ENCODE measurements at regions not wholly inside any gene's neighbourhood (a gene's known extent, or its start where the extent isn't known, plus 50 kb on each side); places are given as distances from the start of the nearest gene placed in this dataset.

GRCh38 chr10:64209561-64209960 is 688.4 kb downstream of the REEP3 start:
- DNase-seq (ENCODE audit: low read depth), result peak; percentile 9

GRCh38 chr10:64210211-64210610 is 689.0 kb downstream of the REEP3 start:
- no peak for DNase-seq (ENCODE audit: low read depth)

- no peak for DNase-seq (ENCODE audit: low read depth)
Observed at GRCh38 chr10:64211466-64211865, 690.3 kb downstream of the REEP3 start.

GRCh38 chr10:64215088-64215487 is 693.9 kb downstream of the REEP3 start:
- no peak for DNase-seq (ENCODE audit: low read depth)

- DNase-seq (ENCODE audit: low read depth), result no peak
Observed at GRCh38 chr10:64219271-64220025, 698.2 kb downstream of the REEP3 start.

- DNase-seq (ENCODE audit: low read depth), result no peak
Observed at GRCh38 chr10:64234489-64234888, 713.3 kb downstream of the REEP3 start.

GRCh38 chr10:64257704-64258103 is 736.5 kb downstream of the REEP3 start:
- DNase-seq (ENCODE audit: low read depth), result no peak

- DNase-seq (ENCODE audit: low read depth), result no peak
Observed at GRCh38 chr10:64261092-64261491, 739.9 kb downstream of the REEP3 start.

GRCh38 chr10:64261676-64262075 is 740.5 kb downstream of the REEP3 start:
- DNase-seq (ENCODE audit: low read depth), result no peak

- DNase-seq (ENCODE audit: low read depth), result no peak
Observed at GRCh38 chr10:64265961-64266360, 744.8 kb downstream of the REEP3 start.

- DNase-seq (ENCODE audit: low read depth), result no peak
Observed at GRCh38 chr10:64271508-64271907, 750.3 kb downstream of the REEP3 start.

GRCh38 chr10:64271983-64272382 is 750.8 kb downstream of the REEP3 start:
- DNase-seq (ENCODE audit: low read depth), result no peak

- DNase-seq (ENCODE audit: low read depth), result no peak
Observed at GRCh38 chr10:64275001-64275400, 753.8 kb downstream of the REEP3 start.

GRCh38 chr10:64275774-64276173 is 754.6 kb downstream of the REEP3 start:
- no peak for DNase-seq (ENCODE audit: low read depth)

GRCh38 chr10:64277536-64277935 is 756.3 kb downstream of the REEP3 start:
- DNase-seq (ENCODE audit: low read depth), result no peak

- DNase-seq (ENCODE audit: low read depth), result no peak
Observed at GRCh38 chr10:64283621-64284020, 762.4 kb downstream of the REEP3 start.

GRCh38 chr10:64286533-64286932 is 765.3 kb downstream of the REEP3 start:
- DNase-seq (ENCODE audit: low read depth), result no peak

- no peak for DNase-seq (ENCODE audit: low read depth)
Observed at GRCh38 chr10:64288404-64288803, 767.2 kb downstream of the REEP3 start.

GRCh38 chr10:64303566-64303965 is 782.4 kb downstream of the REEP3 start:
- no peak for DNase-seq (ENCODE audit: low read depth)

GRCh38 chr10:64306729-64307327 is 785.6 kb downstream of the REEP3 start:
- no peak for DNase-seq (ENCODE audit: low read depth)

GRCh38 chr10:64312876-64313275 is 791.7 kb downstream of the REEP3 start:
- DNase-seq (ENCODE audit: low read depth), result no peak

GRCh38 chr10:64313967-64314366 is 792.8 kb downstream of the REEP3 start:
- no peak for DNase-seq (ENCODE audit: low read depth)

- no peak for DNase-seq (ENCODE audit: low read depth)
Observed at GRCh38 chr10:64316416-64316815, 795.2 kb downstream of the REEP3 start.

- DNase-seq (ENCODE audit: low read depth), result no peak
Observed at GRCh38 chr10:64316833-64317232, 795.6 kb downstream of the REEP3 start.

All from HS-5 (cell line).